T-helper 2 cell treated with Interferon-gamma antibody and Interleukin-4, amounts not matched to agents 5 μg/mL and 100 μg/mL, for 36 hours (primary cell): ENCODE measurements at regions not wholly inside any gene's neighbourhood (a gene's known extent, or its start where the extent isn't known, plus 50 kb on each side); places are given as distances from the start of the nearest gene placed in this dataset.

Experiments
- DNase-seq: peaks from one replicate; pipeline ENCODE4 v3.0.0; 2021; ENCODE audit warnings: low spot score
- H3K27ac Mint-ChIP-seq: one replicate; pipeline ENCODE4 v1.8.0; 2021; ENCODE audit warnings: mild to moderate bottlenecking, mixed read lengths
- H3K27me3 Mint-ChIP-seq: one replicate; pipeline ENCODE4 v1.8.0; 2021; ENCODE audit warnings: low read depth, mixed read lengths
- H3K36me3 Mint-ChIP-seq: one replicate; pipeline ENCODE4 v1.8.0; 2021; ENCODE audit warnings: low read depth, mixed read lengths
- H3K4me1 Mint-ChIP-seq: one replicate; pipeline ENCODE4 v1.8.0; 2021; ENCODE audit warnings: low read depth, mixed read lengths
- H3K4me3 Mint-ChIP-seq: one replicate; pipeline ENCODE4 v1.8.0; 2022; ENCODE audit warnings: mild to moderate bottlenecking, moderate library complexity, mixed read lengths
- H3K9me3 Mint-ChIP-seq: one replicate; pipeline ENCODE4 v1.8.0; 2021; ENCODE audit warnings: mixed read lengths

DNA sequence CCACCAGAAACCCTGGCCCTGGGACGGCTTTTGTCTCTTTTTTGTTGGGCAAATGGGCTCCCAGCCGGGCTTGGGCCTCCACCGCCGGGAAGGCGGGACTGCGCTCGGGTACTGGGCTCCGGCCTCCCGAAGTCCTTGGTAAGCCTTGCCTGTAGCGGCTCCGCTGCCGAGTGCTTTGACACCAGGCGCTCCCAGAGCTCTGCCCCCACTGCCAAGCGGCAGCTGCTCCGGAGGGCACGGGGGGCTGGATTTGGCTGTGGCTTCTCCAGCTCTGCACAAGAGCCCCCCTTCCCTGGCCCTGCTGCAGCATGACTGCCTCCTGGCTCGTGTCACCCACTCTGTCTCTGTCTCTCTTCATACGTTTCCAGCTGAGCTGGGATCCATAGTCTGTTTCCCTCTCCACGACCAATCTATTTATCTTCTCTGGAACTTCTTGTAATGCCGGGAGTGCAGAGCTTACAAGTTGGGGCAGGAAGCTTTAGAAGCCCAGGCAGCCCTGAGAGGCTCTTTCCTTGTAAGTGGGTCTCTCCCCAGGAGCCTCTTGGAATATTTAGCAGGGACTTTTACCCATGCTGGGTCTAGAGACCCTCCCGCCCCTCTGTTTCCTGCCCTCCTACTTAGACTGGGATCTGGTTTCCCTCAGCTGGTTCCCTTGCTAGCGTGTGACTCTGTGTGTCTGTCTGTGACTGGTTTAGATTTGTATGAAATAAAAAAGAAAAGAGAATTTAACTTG lies 246.9 kb upstream of the GSE1 start:
- Mint-ChIP-seq H3K4me1 (no peaks in the 10 kb centered on the region), H3K36me3 (no peaks in the 10 kb centered on the region), H3K27me3 (no peaks in the 10 kb centered on the region), H3K27ac (no peak overlapping the region), H3K9me3 (no peaks in the 10 kb centered on the region), H3K4me3 (no peak overlapping the region)
- no peak for DNase-seq

- H3K27me3 Mint-ChIP-seq = no peaks in the 10 kb centered on the region
- no peaks in the 10 kb centered on the region for H3K9me3 Mint-ChIP-seq
- H3K36me3 Mint-ChIP-seq = no peaks in the 10 kb centered on the region
- DNase-seq = no peak
- H3K4me3 Mint-ChIP-seq = no peak overlapping the region
- no peak overlapping the region for H3K27ac Mint-ChIP-seq
- no peaks in the 10 kb centered on the region for H3K4me1 Mint-ChIP-seq
Measured at GRCh38 chr16:85367485-85367884, 245.6 kb upstream of the GSE1 start.

DNA sequence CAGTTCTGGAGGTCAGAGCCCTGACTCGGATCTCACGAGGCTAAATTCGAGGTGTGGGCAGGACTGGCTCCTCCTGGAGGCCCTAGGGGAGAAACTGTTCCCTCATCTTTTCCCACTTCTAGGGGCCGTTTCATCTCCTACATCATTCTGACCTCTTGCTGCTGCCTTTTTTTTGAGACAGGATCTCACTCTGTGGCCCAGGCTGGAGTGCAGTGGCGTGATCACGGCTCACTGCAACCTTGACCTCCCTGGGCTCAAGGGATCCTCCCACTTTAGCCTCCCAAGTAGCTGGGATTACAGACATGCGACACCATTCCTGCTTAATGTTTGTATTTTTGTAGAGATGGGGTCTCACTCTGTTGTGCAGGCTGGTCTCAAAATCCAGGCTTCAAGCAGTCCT lies 244.1 kb upstream of the GSE1 start:
- DNase-seq = no peak
- Mint-ChIP-seq H3K9me3 (no peaks in the 10 kb centered on the region), H3K36me3 (no peaks in the 10 kb centered on the region), H3K4me1 (peaks cover 2% of the 10 kb centered on the region), H3K27me3 (no peaks in the 10 kb centered on the region), H3K4me3 (no peak overlapping the region), H3K27ac (no peak overlapping the region)

DNA sequence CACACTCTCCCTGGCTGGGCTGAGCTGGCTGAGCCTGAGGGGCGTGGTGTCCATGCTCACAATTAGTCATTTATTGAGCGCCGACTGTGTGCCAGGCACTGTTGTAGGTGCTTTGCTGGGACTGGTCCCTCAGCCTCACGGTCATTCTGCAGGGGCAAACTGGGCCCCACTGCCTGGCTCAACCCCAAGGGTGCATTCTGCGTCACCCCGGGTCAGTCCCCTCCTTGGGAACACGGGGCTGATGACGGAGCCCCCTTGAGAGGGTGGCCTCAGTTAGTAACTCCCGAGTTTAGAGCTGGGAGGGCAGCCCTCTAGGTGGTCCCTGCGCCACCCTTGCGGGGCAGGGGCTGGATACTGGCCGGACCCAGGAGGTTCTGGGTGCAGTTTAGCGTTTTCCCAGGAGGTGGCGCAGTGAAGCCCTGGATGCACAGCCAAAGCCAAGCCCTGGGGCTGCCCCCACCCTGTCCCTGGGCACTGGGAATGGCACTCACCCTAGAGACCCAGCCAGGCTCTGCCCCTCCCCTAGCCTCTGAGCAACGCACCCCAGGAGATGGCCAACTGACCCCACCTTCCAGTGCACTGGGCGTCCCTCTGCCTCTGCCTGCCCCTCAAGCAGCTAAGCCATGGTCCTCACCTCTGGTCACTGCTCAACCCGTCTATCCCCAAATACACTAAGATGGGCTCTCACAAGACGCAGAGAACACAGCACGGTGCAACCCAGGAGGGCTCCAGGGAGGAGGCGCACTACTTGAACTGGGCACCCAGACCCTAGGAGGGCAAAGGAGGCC lies 243.2 kb upstream of the GSE1 start:
- H3K4me1 Mint-ChIP-seq = peaks cover 2% of the 10 kb centered on the region
- H3K9me3 Mint-ChIP-seq = no peaks in the 10 kb centered on the region
- no peak overlapping the region for H3K4me3 Mint-ChIP-seq
- H3K27me3 Mint-ChIP-seq = no peaks in the 10 kb centered on the region
- no peak overlapping the region for H3K27ac Mint-ChIP-seq
- H3K36me3 Mint-ChIP-seq = no peaks in the 10 kb centered on the region
- DNase-seq = peak; percentile 10

GRCh38 chr16:85370543-85370880 lies 242.6 kb upstream of the GSE1 start:
- Mint-ChIP-seq H3K36me3 (no peaks in the 10 kb centered on the region), H3K27me3 (no peaks in the 10 kb centered on the region), H3K27ac (no peak overlapping the region), H3K4me1 (peaks cover 2% of the 10 kb centered on the region), H3K9me3 (no peaks in the 10 kb centered on the region), H3K4me3 (no peak overlapping the region)
- no peak for DNase-seq

- Mint-ChIP-seq H3K9me3 (no peaks in the 10 kb centered on the region), H3K27ac (no peak overlapping the region), H3K27me3 (no peaks in the 10 kb centered on the region), H3K36me3 (no peaks in the 10 kb centered on the region), H3K4me3 (no peak overlapping the region), H3K4me1 (peaks cover 2% of the 10 kb centered on the region)
- no peak for DNase-seq
Measured at GRCh38 chr16:85370881-85371651, 242.1 kb upstream of the GSE1 start.

- Mint-ChIP-seq H3K9me3 (no peaks in the 10 kb centered on the region), H3K36me3 (no peaks in the 10 kb centered on the region), H3K4me1 (peaks cover 2% of the 10 kb centered on the region), H3K27me3 (no peaks in the 10 kb centered on the region), H3K4me3 (no peak overlapping the region), H3K27ac (no peak overlapping the region)
- no peak for DNase-seq
Measured at GRCh38 chr16:85371948-85372347, 241.2 kb upstream of the GSE1 start.

DNA sequence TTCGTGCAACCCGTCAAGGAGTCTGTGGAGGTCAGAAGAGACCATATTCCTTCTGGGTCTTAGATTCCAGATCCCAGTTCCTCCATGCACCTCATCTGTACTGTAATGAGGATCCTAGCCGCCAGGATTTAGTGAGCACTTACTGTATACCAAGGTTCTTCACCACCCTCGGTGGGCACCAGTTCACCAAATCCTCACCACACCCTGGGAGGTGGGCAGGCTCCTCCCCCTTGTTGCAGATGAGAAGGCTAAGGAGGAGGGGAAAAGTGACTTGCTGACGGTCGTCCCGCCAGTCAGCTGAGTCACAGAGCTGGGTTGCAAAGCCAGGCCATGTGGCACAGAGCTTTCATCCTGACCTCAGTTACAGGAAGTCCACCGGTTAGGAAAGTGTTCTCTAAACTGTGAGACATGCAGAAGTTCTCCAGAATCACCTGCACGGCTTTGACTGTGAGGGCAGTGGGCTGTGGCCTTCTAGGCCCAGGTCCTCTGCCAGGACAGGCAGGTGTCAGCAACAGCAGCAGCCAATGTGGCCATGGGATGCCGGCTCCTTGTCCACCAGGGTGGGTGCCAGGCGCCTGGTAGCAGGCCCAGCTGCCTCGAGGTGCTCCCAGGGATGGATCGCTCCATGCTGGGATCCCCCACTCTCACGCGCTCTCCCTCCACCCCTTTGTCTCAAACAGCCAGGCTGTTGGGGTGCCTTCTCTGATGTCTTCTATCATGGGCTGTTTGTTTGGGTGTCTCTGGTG lies 240.3 kb upstream of the GSE1 start:
- Mint-ChIP-seq H3K27ac (no peak overlapping the region), H3K36me3 (no peaks in the 10 kb centered on the region)

DNA sequence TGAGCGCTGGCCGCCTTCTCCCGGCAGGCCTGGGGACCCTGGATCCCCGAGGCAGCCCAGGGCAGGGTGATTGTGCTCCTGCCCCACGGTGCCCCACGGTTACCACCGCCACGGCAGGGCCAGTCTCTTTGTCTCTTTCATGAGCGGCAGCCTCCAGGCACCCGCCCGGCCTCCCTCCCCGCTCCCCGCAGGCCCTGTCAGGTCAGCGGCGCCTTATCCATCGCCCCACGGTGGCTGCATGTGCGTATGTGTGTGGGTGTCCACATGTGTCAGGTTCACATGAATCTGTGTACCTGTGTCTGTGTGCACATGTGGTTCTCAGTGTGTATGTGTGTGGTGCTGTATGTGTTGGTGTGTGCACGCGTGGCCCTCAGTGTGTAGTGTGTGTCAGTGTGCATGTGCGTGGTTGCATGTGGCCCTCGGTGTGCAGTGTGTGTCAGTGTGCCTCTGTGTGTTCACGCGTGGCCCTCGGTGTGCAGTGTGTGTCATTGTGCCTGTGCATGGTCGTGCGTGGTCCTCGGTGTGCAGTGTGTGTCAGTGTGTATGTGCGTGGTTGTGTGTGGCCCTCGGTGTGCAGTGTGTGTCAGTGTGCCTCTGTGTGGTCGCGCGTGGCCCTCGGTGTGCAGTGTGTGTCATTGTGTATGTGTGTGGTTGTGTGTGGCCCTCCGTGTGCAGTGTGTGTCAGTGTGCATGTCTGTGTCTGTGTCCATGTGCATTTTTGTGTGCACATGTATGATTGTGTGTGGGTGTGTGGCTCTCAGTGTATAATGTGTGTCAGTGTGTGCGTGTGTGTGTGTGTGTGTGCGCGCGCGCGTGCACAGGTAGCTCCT lies 239.2 kb upstream of the GSE1 start:
- Mint-ChIP-seq H3K9me3 (no peaks in the 10 kb centered on the region), H3K27me3 (no peaks in the 10 kb centered on the region), H3K27ac (no peak overlapping the region), H3K36me3 (no peaks in the 10 kb centered on the region), H3K4me1 (peaks cover 2% of the 10 kb centered on the region), H3K4me3 (no peak overlapping the region)
- no peak for DNase-seq

More for the DNA sequence above, 240.3 kb upstream of the GSE1 start:
- H3K4me1 Mint-ChIP-seq = peaks cover 2% of the 10 kb centered on the region
- H3K4me3 Mint-ChIP-seq = no peak overlapping the region
- H3K27me3 Mint-ChIP-seq = no peaks in the 10 kb centered on the region
- peak; percentile 17 for DNase-seq
- no peaks in the 10 kb centered on the region for H3K9me3 Mint-ChIP-seq

DNA sequence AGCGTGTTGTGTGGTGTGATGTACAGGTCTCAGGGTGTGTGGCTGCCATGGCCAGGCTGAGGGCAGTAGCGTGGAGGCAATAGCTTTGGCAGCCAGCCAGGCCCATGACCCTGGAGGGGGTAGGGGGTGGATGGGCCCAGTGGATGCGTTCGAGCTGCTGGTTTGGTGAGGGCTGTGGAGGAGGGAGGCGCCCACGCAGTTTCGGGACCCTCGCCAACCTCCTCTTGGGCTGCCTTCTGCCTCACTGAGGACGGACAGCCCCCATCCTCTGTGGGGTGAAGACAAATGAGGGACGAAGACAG lies 238.6 kb upstream of the GSE1 start:
- Mint-ChIP-seq H3K9me3 (no peaks in the 10 kb centered on the region), H3K36me3 (no peaks in the 10 kb centered on the region), H3K4me3 (no peak overlapping the region), H3K27me3 (no peaks in the 10 kb centered on the region), H3K27ac (no peak overlapping the region), H3K4me1 (peaks cover 2% of the 10 kb centered on the region)
- no peak for DNase-seq

- Mint-ChIP-seq H3K36me3 (no peaks in the 10 kb centered on the region), H3K9me3 (no peaks in the 10 kb centered on the region), H3K27me3 (no peaks in the 10 kb centered on the region), H3K4me3 (no peak overlapping the region), H3K4me1 (peaks cover 2% of the 10 kb centered on the region), H3K27ac (no peak overlapping the region)
- no peak for DNase-seq
Measured at GRCh38 chr16:85375282-85375681, 237.8 kb upstream of the GSE1 start.

- no peak overlapping the region for H3K27ac Mint-ChIP-seq
- no peaks in the 10 kb centered on the region for H3K9me3 Mint-ChIP-seq
- H3K36me3 Mint-ChIP-seq = no peaks in the 10 kb centered on the region
- H3K27me3 Mint-ChIP-seq = no peaks in the 10 kb centered on the region
- H3K4me1 Mint-ChIP-seq = peaks cover 2% of the 10 kb centered on the region
- DNase-seq = no peak
- H3K4me3 Mint-ChIP-seq = no peak overlapping the region
Measured at GRCh38 chr16:85376292-85377095, 236.6 kb upstream of the GSE1 start.
